Effector memory CD8-positive, alpha-beta T cell (primary cell): ENCODE measurements at regions not wholly inside any gene's neighbourhood (a gene's known extent, or its start where the extent isn't known, plus 50 kb on each side); places are given as distances from the start of the nearest gene placed in this dataset.
"Not testable (repeated sequence)": the region's sequence is repeated elsewhere in the genome, so short reads cannot be mapped to it uniquely, and the experiment has no call there.

Experiments
- ATAC-seq: fragments of 150-1000 bp; cut with Tn5 transposase; replicated peaks from 2 replicates; pipeline ENCODE4 v1.10.0; 2021; ENCODE audit warnings: mild to moderate bottlenecking, moderate library complexity
- DNase-seq, 3 experiments: peaks; one replicate each; pipeline ENCODE4 v3.0.0; 2021
- H3K27ac Mint-ChIP-seq, 2 donors: one replicate each; pipeline ENCODE4 v1.8.0; 2022; ENCODE audit warnings: mild to moderate bottlenecking in 2 of 2, mixed read lengths in 2 of 2, moderate library complexity in 2 of 2
- H3K27me3 Mint-ChIP-seq, 2 donors: one replicate each; pipeline ENCODE4 v1.8.0; 2022; ENCODE audit warnings: mixed read lengths in 2 of 2
- H3K36me3 Mint-ChIP-seq: one replicate; pipeline ENCODE4 v1.8.0; 2022; ENCODE audit warnings: mild to moderate bottlenecking, moderate library complexity, mixed read lengths; ENCODE audit not compliant: insufficient read depth
- H3K4me1 Mint-ChIP-seq, 2 donors: one replicate each; pipeline ENCODE4 v1.8.0; 2022; ENCODE audit warnings: low read depth in 2 of 2, mixed read lengths in 2 of 2
- H3K4me3 Mint-ChIP-seq, 2 donors: one replicate each; pipeline ENCODE4 v1.8.0; 2022; ENCODE audit warnings: mild to moderate bottlenecking in 2 of 2, mixed read lengths in 2 of 2, moderate library complexity in 2 of 2
- H3K9me3 Mint-ChIP-seq, 2 donors: one replicate each; pipeline ENCODE4 v1.8.0; 2022; ENCODE audit warnings: mixed read lengths in 2 of 2

DNA sequence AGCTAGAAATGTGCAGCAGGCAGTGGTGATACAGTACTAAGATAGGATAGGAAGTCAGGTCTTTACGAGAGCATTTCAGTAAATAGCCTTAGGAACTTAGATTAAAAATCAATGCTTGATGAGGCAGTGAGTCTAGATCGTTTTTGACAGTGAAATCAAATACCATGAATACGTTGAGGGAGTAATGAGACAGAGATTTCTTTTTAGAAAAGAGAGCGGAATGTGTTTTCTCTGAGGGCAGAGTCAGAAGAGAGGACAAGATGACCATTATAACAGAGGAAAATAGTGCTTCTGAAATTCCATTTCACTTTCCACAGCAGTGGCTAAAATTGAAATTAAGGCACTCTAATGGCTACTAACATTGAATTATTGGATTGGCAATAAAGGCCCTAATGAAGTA, 339.6 kb downstream of the UTRN start:
- H3K4me3 Mint-ChIP-seq = no peak overlapping the region
- H3K9me3 Mint-ChIP-seq = no peaks in the 10 kb centered on the region
- DNase-seq = no peak
- H3K36me3 Mint-ChIP-seq = peaks cover 2% of the 10 kb centered on the region
- peaks cover 32 to 62% of the 10 kb centered on the region in 2 donors for H3K4me1 Mint-ChIP-seq
- no peak for ATAC-seq
- peak overlapping the region in 1 of 2 donors; percentile 47 for H3K27ac Mint-ChIP-seq
- no peaks in the 10 kb centered on the region for H3K27me3 Mint-ChIP-seq

DNA sequence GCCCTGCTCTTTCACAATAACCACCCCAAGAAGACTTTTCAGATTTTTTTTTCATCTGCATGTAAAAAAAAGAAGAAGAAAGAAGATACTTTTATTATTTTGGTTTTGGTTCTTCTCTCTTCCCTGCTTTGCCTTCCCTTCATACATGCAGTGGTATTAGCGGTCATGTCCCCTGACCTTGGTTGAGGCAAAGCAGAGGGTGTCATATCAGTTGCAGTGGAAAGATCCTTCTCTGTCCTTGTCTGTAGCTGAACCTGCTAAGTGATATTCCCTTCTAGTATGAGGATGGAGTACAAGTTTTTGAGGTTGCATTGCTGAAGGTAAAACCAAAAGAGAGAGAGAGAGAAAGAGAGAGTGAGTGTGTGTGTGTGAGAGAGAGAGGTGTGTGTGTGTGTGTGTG, 345.7 kb downstream of the UTRN start:
- Mint-ChIP-seq H3K4me3 (no peak overlapping the region), H3K27ac (peak overlapping the region in 1 of 2 donors; percentile 6), H3K4me1 (peaks cover 25 to 43% of the 10 kb centered on the region in 2 donors)

DNA sequence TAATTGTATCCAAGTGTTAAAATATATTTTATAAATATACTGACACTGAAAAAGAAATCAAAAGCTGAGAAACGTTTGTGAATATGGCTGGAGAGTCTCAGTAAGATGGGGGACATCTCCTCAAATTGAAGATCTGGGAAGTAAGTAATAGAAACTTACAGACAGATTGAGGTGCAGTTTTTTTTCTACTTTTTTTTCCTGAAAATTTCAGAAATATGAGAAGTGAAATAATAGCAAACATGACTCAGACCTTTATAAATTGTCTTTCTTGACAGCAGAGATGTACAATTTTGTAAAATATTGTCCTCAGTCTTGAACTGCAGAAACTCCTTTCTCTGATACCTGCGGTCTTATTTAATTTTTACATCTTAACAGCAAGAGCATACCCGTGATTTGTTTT, 347.1 kb downstream of the UTRN start:
- ATAC-seq = no peak
- H3K36me3 Mint-ChIP-seq = no peaks in the 10 kb centered on the region
- no peak for DNase-seq
- no peak overlapping the region for H3K27ac Mint-ChIP-seq
- peaks cover 28 to 46% of the 10 kb centered on the region in 2 donors for H3K4me1 Mint-ChIP-seq
- H3K27me3 Mint-ChIP-seq = no peaks in the 10 kb centered on the region
- no peak overlapping the region for H3K4me3 Mint-ChIP-seq
- no peaks in the 10 kb centered on the region for H3K9me3 Mint-ChIP-seq

More for the DNA sequence above, 345.7 kb downstream of the UTRN start:
- H3K36me3 Mint-ChIP-seq = peaks cover 2% of the 10 kb centered on the region
- DNase-seq = no peak
- H3K27me3 Mint-ChIP-seq = no peaks in the 10 kb centered on the region
- no peak for ATAC-seq
- no peaks in the 10 kb centered on the region for H3K9me3 Mint-ChIP-seq

DNA sequence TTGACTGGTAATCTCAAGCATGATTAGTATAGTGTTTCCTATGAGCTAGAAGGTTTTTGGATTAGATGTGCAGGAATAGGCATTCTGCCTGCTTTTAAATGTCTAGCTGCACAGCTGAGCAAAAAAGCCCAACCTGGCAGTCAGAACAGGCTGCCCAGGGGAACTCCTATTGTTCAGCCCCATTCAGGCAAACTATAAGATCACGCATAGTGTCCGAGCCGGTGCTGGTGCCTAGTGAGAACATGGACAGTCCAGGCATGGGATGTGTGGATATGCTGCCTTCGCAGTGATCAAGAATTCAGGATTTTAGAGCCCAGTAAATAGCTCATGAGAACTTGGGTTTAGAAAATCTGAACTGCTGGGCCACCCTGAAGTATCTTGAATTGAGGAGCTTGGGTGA, 348.8 kb downstream of the UTRN start:
- Mint-ChIP-seq H3K27ac (no peak overlapping the region), H3K36me3 (no peaks in the 10 kb centered on the region), H3K4me3 (no peak overlapping the region), H3K27me3 (no peaks in the 10 kb centered on the region), H3K9me3 (no peaks in the 10 kb centered on the region), H3K4me1 (peaks cover 18 to 35% of the 10 kb centered on the region in 2 donors)
- ATAC-seq (no peak), DNase-seq (no peak)

DNA sequence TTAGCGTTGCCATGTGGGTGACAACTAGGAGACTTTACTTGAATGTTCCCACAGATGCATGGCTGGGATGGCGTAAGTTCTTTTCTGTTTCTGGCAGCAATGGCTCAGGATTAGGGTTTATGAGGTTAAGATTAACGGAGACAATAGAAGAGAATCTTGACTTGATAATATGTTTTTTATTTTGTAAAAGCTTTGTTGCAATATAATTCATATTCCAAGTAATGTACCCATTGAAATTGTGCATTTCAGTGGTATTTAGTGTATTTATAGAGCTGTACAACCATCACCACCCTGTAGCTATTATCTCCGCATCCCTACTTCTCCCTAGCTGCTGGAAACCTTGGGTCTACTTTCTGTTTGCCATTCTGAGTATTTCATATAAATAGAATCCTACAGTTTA, 349.2 kb downstream of the UTRN start:
- ATAC-seq (no peak), DNase-seq (no peak)
- Mint-ChIP-seq H3K27ac (no peak overlapping the region), H3K9me3 (no peaks in the 10 kb centered on the region), H3K4me1 (peaks cover 16 to 34% of the 10 kb centered on the region in 2 donors), H3K36me3 (no peaks in the 10 kb centered on the region), H3K4me3 (no peak overlapping the region), H3K27me3 (no peaks in the 10 kb centered on the region)

DNA sequence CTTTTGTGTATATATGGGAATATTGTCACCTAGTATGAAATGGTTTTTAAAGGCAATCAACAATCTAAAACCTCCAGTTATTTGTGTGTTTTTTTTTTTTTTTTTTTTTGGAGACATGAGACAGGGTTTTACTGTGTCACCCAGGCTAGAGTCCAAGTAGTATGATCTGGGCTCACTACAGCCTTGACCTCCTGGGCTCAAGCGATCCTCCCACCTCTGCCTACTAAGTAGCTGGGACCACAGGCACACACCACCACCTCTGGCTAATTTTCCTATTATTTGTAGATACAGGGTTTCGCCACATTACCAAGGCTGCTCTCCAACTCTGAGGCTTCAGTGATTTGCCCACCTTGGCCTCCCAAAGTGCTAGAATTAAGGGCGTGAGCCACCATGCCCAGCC, 349.9 kb downstream of the UTRN start:
- no peak for ATAC-seq
- Mint-ChIP-seq H3K4me3 (no peak overlapping the region), H3K9me3 (no peaks in the 10 kb centered on the region), H3K27me3 (no peaks in the 10 kb centered on the region), H3K4me1 (peaks cover 17 to 35% of the 10 kb centered on the region in 2 donors), H3K36me3 (no peaks in the 10 kb centered on the region), H3K27ac (no peak overlapping the region)
- no peak for DNase-seq

- H3K9me3 Mint-ChIP-seq, H3K27ac Mint-ChIP-seq, H3K4me3 Mint-ChIP-seq, ATAC-seq, DNase-seq, H3K36me3 Mint-ChIP-seq, H3K27me3 Mint-ChIP-seq: not testable (repeated sequence)
- H3K4me1 Mint-ChIP-seq = peaks cover 11 to 30% of the 10 kb centered on the region in 2 donors
Observed at GRCh38 chr6:144636025-144636424, 350.9 kb downstream of the UTRN start.

GRCh38 chr6:144637541-144637940, 352.4 kb downstream of the UTRN start:
- peaks cover 14 to 32% of the 10 kb centered on the region in 2 donors for H3K4me1 Mint-ChIP-seq

GRCh38 chr6:144639654-144640053, 354.5 kb downstream of the UTRN start:
- Mint-ChIP-seq H3K36me3 (no peaks in the 10 kb centered on the region), H3K27me3 (no peaks in the 10 kb centered on the region), H3K9me3 (no peaks in the 10 kb centered on the region), H3K4me1 (peaks cover 14 to 34% of the 10 kb centered on the region in 2 donors), H3K27ac (peak overlapping the region in 1 of 2 donors; percentile 19), H3K4me3 (no peak overlapping the region)
- DNase-seq (no peak), ATAC-seq (no peak)

More at GRCh38 chr6:144637541-144637940, 352.4 kb downstream of the UTRN start:
- Mint-ChIP-seq H3K9me3 (no peaks in the 10 kb centered on the region), H3K4me3 (no peak overlapping the region), H3K36me3 (no peaks in the 10 kb centered on the region), H3K27me3 (no peaks in the 10 kb centered on the region), H3K27ac (no peak overlapping the region)
- ATAC-seq = no peak
- DNase-seq = no peak

GRCh38 chr6:144641286-144641685, 356.2 kb downstream of the UTRN start:
- Mint-ChIP-seq H3K27ac (peak overlapping the region; percentile 15 to 22), H3K9me3 (no peaks in the 10 kb centered on the region), H3K36me3 (no peaks in the 10 kb centered on the region), H3K27me3 (no peaks in the 10 kb centered on the region), H3K4me3 (no peak overlapping the region), H3K4me1 (peaks cover 18 to 36% of the 10 kb centered on the region in 2 donors)
- DNase-seq = no peak
- ATAC-seq = no peak

DNA sequence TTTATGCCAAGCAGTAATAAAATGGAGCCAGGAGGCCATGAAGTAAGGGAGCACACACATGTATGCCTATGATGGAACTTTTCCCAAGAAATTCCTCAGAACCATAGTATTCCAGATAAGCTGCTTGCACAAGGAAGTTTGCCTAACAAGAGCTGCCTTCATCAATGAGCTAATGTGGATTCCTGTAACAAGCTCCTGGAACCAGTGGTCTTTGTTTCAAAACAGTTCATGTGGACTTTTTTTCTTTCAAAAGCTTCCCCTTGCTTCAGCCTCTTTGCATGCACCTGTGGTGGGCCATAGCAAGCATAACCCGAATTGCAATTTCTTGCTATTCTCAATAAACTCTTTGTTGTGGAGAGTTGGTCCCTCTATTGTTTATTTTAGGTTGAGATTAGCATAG, 359.6 kb downstream of the UTRN start:
- ATAC-seq (no peak), DNase-seq (no peak)
- Mint-ChIP-seq H3K4me1 (peaks cover 11 to 32% of the 10 kb centered on the region in 2 donors), H3K27ac (no peak overlapping the region), H3K4me3 (no peak overlapping the region), H3K27me3 (no peaks in the 10 kb centered on the region), H3K9me3 (no peaks in the 10 kb centered on the region), H3K36me3 (peaks cover 3% of the 10 kb centered on the region)

- Mint-ChIP-seq H3K9me3 (no peaks in the 10 kb centered on the region), H3K27ac (peak overlapping the region in 1 of 2 donors; percentile 44), H3K4me1 (peaks cover 10 to 30% of the 10 kb centered on the region in 2 donors)
Observed at GRCh38 chr6:144646093-144647056, 361.2 kb downstream of the UTRN start.

DNA sequence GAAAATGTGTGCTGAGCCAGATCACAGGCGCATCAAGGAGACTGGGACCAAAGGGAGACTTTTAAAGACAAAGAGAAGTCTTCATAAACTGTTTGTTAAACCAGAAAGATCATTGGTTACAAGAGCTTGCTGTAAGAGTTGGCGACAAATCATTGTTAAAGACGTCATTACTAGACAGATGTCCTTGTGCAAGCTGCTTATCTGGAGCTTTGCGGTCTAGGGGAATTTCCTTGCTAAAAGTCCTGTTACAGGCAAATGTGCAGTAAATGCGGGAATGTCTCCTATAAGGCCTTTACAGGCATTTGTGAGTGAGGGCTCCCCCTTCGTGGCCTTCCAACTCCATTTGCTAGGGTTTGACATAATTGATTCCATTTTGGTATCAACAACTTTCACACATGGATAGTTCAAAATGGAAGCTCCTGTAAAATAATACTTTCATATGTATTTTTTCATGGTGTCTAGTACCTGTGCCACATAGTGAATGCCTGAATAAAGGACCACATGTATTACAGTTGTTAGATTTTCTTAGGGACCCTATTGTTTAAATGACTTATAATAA, 362.4 kb downstream of the UTRN start:
- no peak overlapping the region for H3K4me3 Mint-ChIP-seq
- peak overlapping the region in 1 of 2 donors; percentile 44 for H3K27ac Mint-ChIP-seq
- H3K36me3 Mint-ChIP-seq = peaks cover 3% of the 10 kb centered on the region
- H3K27me3 Mint-ChIP-seq = no peaks in the 10 kb centered on the region
- ATAC-seq (no peak), DNase-seq (no peak)
- H3K9me3 Mint-ChIP-seq = no peaks in the 10 kb centered on the region
- peaks cover 13 to 36% of the 10 kb centered on the region in 2 donors for H3K4me1 Mint-ChIP-seq

More at GRCh38 chr6:144646093-144647056, 361.2 kb downstream of the UTRN start:
- DNase-seq (no peak), ATAC-seq (no peak)
- no peaks in the 10 kb centered on the region for H3K27me3 Mint-ChIP-seq
- peaks cover 3% of the 10 kb centered on the region for H3K36me3 Mint-ChIP-seq
- no peak overlapping the region for H3K4me3 Mint-ChIP-seq
